AG09319 (cell line): ENCODE measurements at regions not wholly inside any gene's neighbourhood (a gene's known extent, or its start where the extent isn't known, plus 50 kb on each side); places are given as distances from the start of the nearest gene placed in this dataset.

Source experiments
- DNase-seq: peaks from one replicate; pipeline ENCODE4 v3.0.0-alpha.2; 2010; ENCODE audit warnings: low read depth; ENCODE audit errors: extremely low read depth
- CTCF ChIP-seq: IDR thresholded peaks from 2 replicates; pipeline ENCODE4 v1.5.1; 2011; ENCODE audit warnings: low read depth, mild to moderate bottlenecking, inconsistent platforms, low read length, moderate library complexity

- no peak for DNase-seq
- no peak for TF ChIP-seq CTCF
Observed at GRCh38 chr7:89780291-89780690, 374.0 kb upstream of the STEAP1 start.

- DNase-seq = no peak
- no peak for TF ChIP-seq CTCF
Observed at GRCh38 chr7:89796481-89796880, 357.8 kb upstream of the STEAP1 start.

GRCh38 chr7:89797965-89798598 lies 356.2 kb upstream of the STEAP1 start:
- TF ChIP-seq CTCF = no peak
- DNase-seq = no peak

- DNase-seq = no peak
- TF ChIP-seq CTCF = no peak
Observed at GRCh38 chr7:89798599-89798996, 355.7 kb upstream of the STEAP1 start.

GRCh38 chr7:89800761-89801160 lies 353.5 kb upstream of the STEAP1 start:
- DNase-seq = no peak
- no peak for TF ChIP-seq CTCF

- no peak for DNase-seq
- TF ChIP-seq CTCF = no peak
Observed at GRCh38 chr7:89809291-89809690, 345.0 kb upstream of the STEAP1 start.

GRCh38 chr7:89813081-89813480 lies 341.2 kb upstream of the STEAP1 start:
- TF ChIP-seq CTCF = no peak
- DNase-seq = no peak
